ENCODE measurements at regions not wholly inside any gene's neighbourhood (a gene's known extent, or its start where the extent isn't known, plus 50 kb on each side); places are given as distances from the start of the nearest gene placed in this dataset.

- Histone ChIP-seq H3K27ac (ENCODE audit: low read length in 2 of 2) (no peak overlapping the region), H3K9ac (ENCODE audit: low read length) (no peak overlapping the region), H3K4me1 (ENCODE audit: control insufficient read depth in 2 of 2, insufficient read depth in 2 of 2, low read length in 2 of 2) (no peaks in the 10 kb centered on the region), H3K36me3 (replicated peaks in 1 of 2; ENCODE audit: control extremely low read depth in 1 of 2, control insufficient read depth in 1 of 2, extremely low read depth in 1 of 2, insufficient read depth in 2 of 2, low read length in 1 of 2) (no peaks in the 10 kb centered on the region), H3K27me3 (replicated peaks in 1 of 4; ENCODE audit: control extremely low read depth in 1 of 4, control insufficient read depth in 3 of 4, insufficient read depth in 4 of 4, low read length in 3 of 4) (no peaks in the 10 kb centered on the region), H2AFZ (ENCODE audit: insufficient read depth, low read depth, low read length, poor library complexity, severe bottlenecking) (no peak overlapping the region), H3K4me2 (replicated peaks; ENCODE audit: low read depth, low read length, poor library complexity, severe bottlenecking) (no peak overlapping the region), H3K4me3 (ENCODE audit: control extremely low read depth in 1 of 5, extremely low read depth in 1 of 5, insufficient read depth in 1 of 5, low read depth in 2 of 5, low read length in 4 of 5) (no peak overlapping the region), H3K79me2 (ENCODE audit: control insufficient read depth, insufficient read depth, low read length) (no peaks in the 10 kb centered on the region), H3K9me3 (ENCODE audit: control extremely low read depth in 1 of 3, control insufficient read depth in 2 of 3, insufficient read depth in 1 of 3, low read length in 2 of 3) (peaks cover 0 to 3% (median 0%) of the 10 kb centered on the region in 3 donors), H4K20me1 (ENCODE audit: control insufficient read depth, insufficient read depth, low read length, poor library complexity, severe bottlenecking) (no peaks in the 10 kb centered on the region)
- no peaks in the 10 kb centered on the region for H3K9me3 Mint-ChIP-seq (ENCODE audit: insufficient read depth)
- ATAC-seq (ENCODE audit: low read depth) = no peak
- H3K27me3 Mint-ChIP-seq = peaks cover 3% of the 10 kb centered on the region
- no peak overlapping the region for H3K4me3 Mint-ChIP-seq
- ChIA-PET CTCF (interaction anchor here (0.6 kb wide), 1 partner anchor 343 kb away, joined by 4 read pairs; no protein-coding TSS in a partner anchor), POLR2A (no interaction called here)
- H3K27ac Mint-ChIP-seq = no peak overlapping the region
- no CpG with 5 or more reads among the region's 2 CpGs for WGBS (ENCODE audit: insufficient coverage)
- intact Hi-C loops (cut with micrococcal nuclease) = no loop called here
- TF ChIP-seq EZH2 (IDR thresholded peaks at IDR 0.05; ENCODE audit: borderline replicate concordance, insufficient read depth, low read depth, low read length, poor library complexity, severe bottlenecking) (no peak), CTCF (IDR thresholded peaks at IDR 0.05) (no peak)
- DNase-seq = no peak
- no peaks in the 10 kb centered on the region for H3K4me1 Mint-ChIP-seq
Measured at GRCh38 chr2:147698166-147698565, 146.7 kb upstream of the ACVR2A start.

- intact Hi-C loops (cut with micrococcal nuclease) = no loop called here
- H3K4me1 Mint-ChIP-seq = no peaks in the 10 kb centered on the region
- no peaks in the 10 kb centered on the region for H3K79me2 ChIP-seq (ENCODE audit: control insufficient read depth, insufficient read depth, low read length)
- DNase-seq (no peak), ATAC-seq (ENCODE audit: low read depth) (no peak)
- no peak overlapping the region for H2AFZ ChIP-seq (ENCODE audit: insufficient read depth, low read depth, low read length, poor library complexity, severe bottlenecking)
- H3K4me3 Mint-ChIP-seq = no peak overlapping the region
- no peak overlapping the region for H3K4me3 ChIP-seq (ENCODE audit: control extremely low read depth in 1 of 5, extremely low read depth in 1 of 5, insufficient read depth in 1 of 5, low read depth in 2 of 5, low read length in 4 of 5)
- WGBS (ENCODE audit: insufficient coverage) = 92% methylated on average over 2 of the region's 2 CpGs
- no peaks in the 10 kb centered on the region for H3K4me1 ChIP-seq (ENCODE audit: control insufficient read depth in 2 of 2, insufficient read depth in 2 of 2, low read length in 2 of 2)
- no peaks in the 10 kb centered on the region for H3K9me3 Mint-ChIP-seq (ENCODE audit: insufficient read depth)
- TF ChIP-seq CTCF (IDR thresholded peaks at IDR 0.05) (no peak), EZH2 (IDR thresholded peaks at IDR 0.05; ENCODE audit: borderline replicate concordance, insufficient read depth, low read depth, low read length, poor library complexity, severe bottlenecking) (no peak)
- H3K27ac ChIP-seq (ENCODE audit: low read length in 2 of 2) = no peak overlapping the region
- H3K9me3 ChIP-seq (ENCODE audit: control extremely low read depth in 1 of 3, control insufficient read depth in 2 of 3, insufficient read depth in 1 of 3, low read length in 2 of 3) = peaks cover 0 to 3% (median 0%) of the 10 kb centered on the region in 3 donors
- no peak overlapping the region for H3K9ac ChIP-seq (ENCODE audit: low read length)
- H3K36me3 ChIP-seq (replicated peaks in 1 of 2; ENCODE audit: control extremely low read depth in 1 of 2, control insufficient read depth in 1 of 2, extremely low read depth in 1 of 2, insufficient read depth in 2 of 2, low read length in 1 of 2) = no peaks in the 10 kb centered on the region
- no peak overlapping the region for H3K4me2 ChIP-seq (replicated peaks; ENCODE audit: low read depth, low read length, poor library complexity, severe bottlenecking)
- peaks cover 6% of the 10 kb centered on the region for H3K27me3 Mint-ChIP-seq
- H3K27ac Mint-ChIP-seq = no peak overlapping the region
- no peaks in the 10 kb centered on the region for H3K27me3 ChIP-seq (replicated peaks in 1 of 4; ENCODE audit: control extremely low read depth in 1 of 4, control insufficient read depth in 3 of 4, insufficient read depth in 4 of 4, low read length in 3 of 4)
- CTCF ChIA-PET = no interaction called here
- no peaks in the 10 kb centered on the region for H4K20me1 ChIP-seq (ENCODE audit: control insufficient read depth, insufficient read depth, low read length, poor library complexity, severe bottlenecking)
- POLR2A ChIA-PET = no interaction called here
Measured at GRCh38 chr2:147696426-147696825, 148.4 kb upstream of the ACVR2A start.
